ENCODE measurements at regions not wholly inside any gene's neighbourhood (a gene's known extent, or its start where the extent isn't known, plus 50 kb on each side); places are given as distances from the start of the nearest gene placed in this dataset.
A peak's percentile ranks its signal among the peaks of the same experiment; 100 is the strongest.

DNA sequence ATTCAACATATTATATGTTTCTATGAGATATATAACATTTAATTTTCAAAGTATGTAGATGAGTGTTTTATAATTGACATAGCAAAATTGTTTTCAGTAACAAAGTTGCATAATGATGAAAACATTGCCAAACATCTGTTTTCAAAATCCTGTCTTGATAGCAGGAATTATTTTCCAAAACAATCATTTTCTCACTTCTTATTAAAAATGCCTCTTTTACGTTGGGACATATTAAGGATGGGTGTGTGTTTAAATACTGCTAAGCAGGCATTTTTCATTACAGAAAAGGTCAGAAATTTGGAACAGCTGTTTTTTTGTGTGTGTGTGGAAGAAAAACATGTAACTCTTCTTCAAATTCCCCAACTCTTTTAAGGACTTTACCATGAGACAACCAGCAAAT, 452.0 kb downstream of the SPRY1 start:
- Histone ChIP-seq H3F3A (ENCODE audit: insufficient read depth, low read length) (no peaks in the 10 kb centered on the region), H3K9ac (ENCODE audit: low read length) (no peak overlapping the region), H3K9me3 (ENCODE audit: low read length) (no peaks in the 10 kb centered on the region), H3K4me3 (ENCODE audit: low read depth, low read length, poor library complexity, severe bottlenecking) (no peak overlapping the region), H3K36me3 (ENCODE audit: insufficient read depth, low read length) (no peaks in the 10 kb centered on the region), H3K4me2 (ENCODE audit: low read length) (no peak overlapping the region), H3K79me2 (ENCODE audit: insufficient read depth, low read length) (no peaks in the 10 kb centered on the region), H3K9me2 (ENCODE audit: low read depth, low read length) (no peaks in the 10 kb centered on the region), H2AFZ (ENCODE audit: low read length) (0 out of 2 replicates have a peak overlapping the region, but pooled peaks have one; percentile 56), H3K4me1 (ENCODE audit: insufficient read depth, low read length, severe bottlenecking) (peaks cover 3% of the 10 kb centered on the region), H4K20me1 (ENCODE audit: insufficient read depth, low read length) (no peaks in the 10 kb centered on the region), H3K27ac (ENCODE audit: low read depth, low read length, poor library complexity, severe bottlenecking) (no peak overlapping the region), H3K27me3 (ENCODE audit: insufficient read depth, low read length) (no peaks in the 10 kb centered on the region)
- TF ChIP-seq, protein P1, sequence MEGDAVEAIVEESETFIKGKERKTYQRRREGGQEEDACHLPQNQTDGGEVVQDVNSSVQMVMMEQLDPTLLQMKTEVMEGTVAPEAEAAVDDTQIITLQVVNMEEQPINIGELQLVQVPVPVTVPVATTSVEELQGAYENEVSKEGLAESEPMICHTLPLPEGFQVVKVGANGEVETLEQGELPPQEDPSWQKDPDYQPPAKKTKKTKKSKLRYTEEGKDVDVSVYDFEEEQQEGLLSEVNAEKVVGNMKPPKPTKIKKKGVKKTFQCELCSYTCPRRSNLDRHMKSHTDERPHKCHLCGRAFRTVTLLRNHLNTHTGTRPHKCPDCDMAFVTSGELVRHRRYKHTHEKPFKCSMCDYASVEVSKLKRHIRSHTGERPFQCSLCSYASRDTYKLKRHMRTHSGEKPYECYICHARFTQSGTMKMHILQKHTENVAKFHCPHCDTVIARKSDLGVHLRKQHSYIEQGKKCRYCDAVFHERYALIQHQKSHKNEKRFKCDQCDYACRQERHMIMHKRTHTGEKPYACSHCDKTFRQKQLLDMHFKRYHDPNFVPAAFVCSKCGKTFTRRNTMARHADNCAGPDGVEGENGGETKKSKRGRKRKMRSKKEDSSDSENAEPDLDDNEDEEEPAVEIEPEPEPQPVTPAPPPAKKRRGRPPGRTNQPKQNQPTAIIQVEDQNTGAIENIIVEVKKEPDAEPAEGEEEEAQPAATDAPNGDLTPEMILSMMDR (IDR thresholded peaks at IDR 0.05; ENCODE audit: low read length) = no peak
- TF ChIP-seq EZH2 (IDR thresholded peaks at IDR 0.05; ENCODE audit: borderline replicate concordance, low read length) = no peak

DNA sequence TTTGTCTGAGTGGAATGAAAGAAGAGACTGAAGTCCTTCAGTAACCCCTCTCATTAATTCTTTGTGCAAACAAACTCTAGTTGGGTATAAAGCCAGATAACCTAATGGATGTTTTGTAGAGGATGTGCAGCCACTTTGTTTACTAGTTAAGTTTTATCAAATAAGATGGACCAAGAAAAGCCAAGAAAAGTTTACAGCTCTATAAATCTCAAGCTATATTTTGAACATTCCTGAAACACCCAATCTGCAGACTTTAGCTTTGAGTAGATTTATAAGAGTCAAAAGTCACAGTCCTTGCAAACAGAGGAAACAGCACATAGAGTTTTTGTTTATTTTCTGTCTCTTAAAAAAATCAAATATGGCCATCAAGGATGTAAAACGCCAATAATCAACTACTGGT, 452.9 kb downstream of the SPRY1 start:
- peaks cover 9% of the 10 kb centered on the region for H3K4me1 ChIP-seq (ENCODE audit: insufficient read depth, low read length, severe bottlenecking)
- no peaks in the 10 kb centered on the region for H3K36me3 ChIP-seq (ENCODE audit: insufficient read depth, low read length)
- H2AFZ ChIP-seq (ENCODE audit: low read length) = peak overlapping the region; percentile 73; the same call in 1 of the 2 replicates
- no peaks in the 10 kb centered on the region for H3K9me3 ChIP-seq (ENCODE audit: low read length)
- no peak overlapping the region for H3K4me2 ChIP-seq (ENCODE audit: low read length)
- TF ChIP-seq, protein P1 (IDR thresholded peaks at IDR 0.05; ENCODE audit: low read length) = no peak
- TF ChIP-seq EZH2 (IDR thresholded peaks at IDR 0.05; ENCODE audit: borderline replicate concordance, low read length) = no peak
- no peaks in the 10 kb centered on the region for H3K27me3 ChIP-seq (ENCODE audit: insufficient read depth, low read length)
- no peak overlapping the region for H3K27ac ChIP-seq (ENCODE audit: low read depth, low read length, poor library complexity, severe bottlenecking)
- H3K79me2 ChIP-seq (ENCODE audit: insufficient read depth, low read length) = no peaks in the 10 kb centered on the region
- H3K4me3 ChIP-seq (ENCODE audit: low read depth, low read length, poor library complexity, severe bottlenecking) = no peak overlapping the region
- H3K9ac ChIP-seq (ENCODE audit: low read length) = no peak overlapping the region
- no peaks in the 10 kb centered on the region for H4K20me1 ChIP-seq (ENCODE audit: insufficient read depth, low read length)
- H3K9me2 ChIP-seq (ENCODE audit: low read depth, low read length) = no peaks in the 10 kb centered on the region
- H3F3A ChIP-seq (ENCODE audit: insufficient read depth, low read length) = no peaks in the 10 kb centered on the region; the same call in 1 of the 2 replicates

GRCh38 chr4:123851521-123851920, 454.9 kb downstream of the SPRY1 start:
- Histone ChIP-seq H2AFZ (ENCODE audit: low read length) (no peak overlapping the region), H3K9me2 (ENCODE audit: low read depth, low read length) (no peaks in the 10 kb centered on the region), H3K79me2 (ENCODE audit: insufficient read depth, low read length) (no peaks in the 10 kb centered on the region), H3K36me3 (ENCODE audit: insufficient read depth, low read length) (no peaks in the 10 kb centered on the region), H3F3A (ENCODE audit: insufficient read depth, low read length) (no peaks in the 10 kb centered on the region; the same call in 1 of the 2 replicates), H3K9me3 (ENCODE audit: low read length) (no peaks in the 10 kb centered on the region), H3K27me3 (ENCODE audit: insufficient read depth, low read length) (no peaks in the 10 kb centered on the region), H4K20me1 (ENCODE audit: insufficient read depth, low read length) (no peaks in the 10 kb centered on the region), H3K27ac (ENCODE audit: low read depth, low read length, poor library complexity, severe bottlenecking) (no peak overlapping the region), H3K4me2 (ENCODE audit: low read length) (no peak overlapping the region), H3K4me1 (ENCODE audit: insufficient read depth, low read length, severe bottlenecking) (peaks cover 25% of the 10 kb centered on the region), H3K4me3 (ENCODE audit: low read depth, low read length, poor library complexity, severe bottlenecking) (no peak overlapping the region), H3K9ac (ENCODE audit: low read length) (no peak overlapping the region)
- TF ChIP-seq EZH2 (IDR thresholded peaks at IDR 0.05; ENCODE audit: borderline replicate concordance, low read length) = no peak
- TF ChIP-seq, protein P1 (IDR thresholded peaks at IDR 0.05; ENCODE audit: low read length) = no peak
